Dedifferentiated amniotic fluid mesenchymal stem cell (primary cell): ENCODE measurements at regions not wholly inside any gene's neighbourhood (a gene's known extent, or its start where the extent isn't known, plus 50 kb on each side); places are given as distances from the start of the nearest gene placed in this dataset.

Experiments
- DNase-seq: peaks from one replicate; pipeline ENCODE4 v3.0.0-alpha.2; 2016; ENCODE audit errors: extremely low spot score

DNA sequence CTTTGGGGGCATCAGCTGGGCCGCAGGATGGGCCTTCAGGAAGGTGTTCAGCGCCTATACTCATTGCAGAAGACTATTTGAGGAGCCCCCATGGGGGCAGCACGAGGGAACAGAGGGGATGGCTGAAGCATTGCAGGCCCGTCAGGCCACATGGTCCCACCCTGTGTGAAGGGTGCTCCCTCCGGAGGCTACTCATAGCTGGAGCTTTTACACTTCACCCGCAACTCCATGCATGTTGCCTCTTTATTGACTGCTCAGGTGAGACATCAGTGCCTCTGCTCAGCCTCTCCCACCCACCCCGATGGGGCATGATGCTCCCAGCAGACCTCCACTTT is 1500.9 kb downstream of the TBC1D22A start:
- DNase-seq = no peak

DNA sequence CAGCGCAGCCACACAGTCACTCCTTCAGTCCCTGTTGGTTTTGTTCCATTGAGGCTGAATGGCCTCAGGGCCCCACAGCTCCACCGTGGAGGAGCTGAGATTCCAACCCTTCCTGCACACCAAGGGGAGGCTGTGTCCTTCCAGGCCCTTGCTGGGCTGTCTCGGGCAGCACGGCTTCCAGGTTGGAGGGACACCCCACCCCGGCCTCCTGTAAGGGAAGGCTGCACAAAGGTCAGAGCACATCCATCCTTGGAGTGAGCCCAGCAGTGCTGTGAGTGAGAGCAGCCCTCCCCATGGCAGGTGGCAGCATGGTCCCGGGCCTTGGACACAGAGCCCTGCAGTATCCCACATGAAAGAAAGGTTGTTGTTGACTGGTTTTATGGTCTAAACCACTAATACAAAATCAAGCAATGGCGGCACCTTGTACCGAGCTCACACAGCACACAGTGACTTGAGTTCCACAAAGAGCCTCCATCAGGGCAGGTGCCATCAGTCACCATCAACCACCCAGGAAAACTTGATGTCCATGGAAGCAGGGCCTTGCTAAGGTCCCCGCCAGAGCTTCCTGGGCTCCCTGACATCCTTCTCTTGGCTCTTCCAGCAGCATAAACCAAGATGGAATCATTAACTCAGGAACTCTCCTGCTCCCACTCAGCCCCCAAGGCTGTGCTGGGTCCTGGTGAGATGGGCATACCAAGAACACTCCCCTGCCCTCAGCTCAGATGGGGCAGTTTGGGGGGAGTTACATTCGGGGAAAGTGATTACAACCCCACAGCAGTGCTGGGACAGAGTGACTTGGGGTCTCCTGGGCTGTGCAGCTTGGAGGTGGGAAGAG is 1500.4 kb downstream of the TBC1D22A start:
- no peak for DNase-seq

DNA sequence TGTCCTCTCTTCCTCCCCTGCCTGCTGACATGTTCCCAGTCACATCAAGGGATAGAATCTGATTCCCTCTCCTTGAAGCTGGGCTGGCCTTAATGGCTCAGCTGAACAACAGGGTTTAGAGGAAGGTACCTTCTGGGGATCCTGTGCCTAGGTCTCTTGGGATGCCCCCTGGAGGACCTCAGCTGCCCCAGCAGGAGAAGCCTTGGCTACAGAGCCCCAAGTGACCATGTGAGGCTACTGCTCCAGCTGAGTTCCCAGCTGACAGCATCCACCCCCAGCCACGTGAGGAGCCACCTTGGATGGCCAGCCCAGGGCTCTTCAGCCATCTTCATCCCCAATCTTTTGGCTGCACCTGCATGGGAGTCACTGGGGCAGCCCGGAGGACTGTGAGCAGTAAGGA is 1499.3 kb downstream of the TBC1D22A start:
- DNase-seq = no peak

DNA sequence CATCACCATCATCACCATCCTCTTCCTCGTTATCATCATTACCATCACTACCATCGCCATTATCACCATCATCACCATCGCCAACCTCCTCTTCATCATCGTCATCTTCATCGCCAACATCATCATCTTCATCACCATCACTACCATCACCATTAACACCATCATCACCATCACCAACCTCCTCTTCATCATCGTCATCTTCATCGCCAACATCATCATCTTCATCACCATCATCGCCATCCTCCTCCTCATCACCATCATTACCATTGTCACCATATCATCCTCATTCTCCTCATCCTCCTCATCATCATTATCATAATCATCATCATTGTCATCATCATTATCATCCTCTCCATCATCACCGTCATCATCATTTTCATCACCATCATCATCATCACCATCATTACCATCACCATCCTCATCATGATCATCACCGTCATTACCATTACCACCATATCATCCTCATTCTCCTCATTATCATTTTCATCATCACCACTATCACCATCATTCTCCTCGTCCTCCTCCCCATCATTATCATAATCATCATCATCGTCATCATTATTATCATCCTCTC is 1498.7 kb downstream of the TBC1D22A start:
- no peak for DNase-seq

DNA sequence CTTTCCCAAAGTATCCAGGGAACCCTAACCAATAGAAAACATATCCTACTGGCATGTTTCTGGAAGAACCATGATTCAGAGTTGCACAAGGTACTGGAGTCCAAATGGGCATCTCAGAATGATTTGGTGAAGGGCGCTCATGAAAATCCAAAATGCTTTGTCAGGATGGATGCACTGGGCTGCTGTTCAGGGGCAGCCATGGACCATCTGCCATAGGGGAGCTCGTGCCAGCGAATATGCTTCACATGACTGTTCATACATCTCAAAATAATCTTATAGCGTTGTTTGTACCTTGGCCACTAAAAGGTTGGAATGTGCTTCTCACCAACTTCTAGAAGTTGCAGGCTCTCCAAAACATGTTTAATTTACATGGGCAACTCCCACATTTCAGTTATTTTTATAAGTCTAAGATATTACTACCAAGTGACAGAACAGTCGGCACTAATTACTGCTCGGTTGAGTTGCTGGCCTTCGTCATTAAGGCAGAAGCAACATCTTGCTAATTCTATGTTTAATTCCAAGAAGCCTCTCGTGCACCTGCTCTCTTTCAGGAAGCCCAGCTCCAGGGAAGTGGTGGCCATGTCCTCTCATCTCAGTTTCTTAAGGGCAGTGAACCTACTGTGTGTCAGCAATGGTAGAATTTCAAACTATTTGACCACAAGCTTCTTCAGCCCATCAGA is 1497.7 kb downstream of the TBC1D22A start:
- no peak for DNase-seq

DNA sequence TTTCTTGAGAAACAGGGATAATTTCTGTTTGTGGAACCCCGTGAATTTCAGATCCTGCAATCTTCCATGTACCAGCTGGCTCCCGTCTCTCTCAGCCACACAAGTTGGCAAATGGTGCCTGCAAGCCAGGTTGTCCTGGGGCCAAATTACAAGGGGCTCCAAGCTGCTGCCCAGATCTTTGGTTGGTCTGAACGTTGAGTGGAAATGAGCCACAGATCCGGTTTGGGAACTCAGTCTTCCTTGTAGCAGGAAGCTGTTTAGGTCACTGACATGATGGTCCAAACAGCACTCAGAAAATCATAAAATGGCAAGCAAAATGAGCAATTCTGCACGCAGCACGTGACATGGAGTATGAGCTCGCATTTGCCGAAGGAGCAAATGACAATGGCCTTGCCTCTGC is 1496.4 kb downstream of the TBC1D22A start:
- DNase-seq = no peak

DNA sequence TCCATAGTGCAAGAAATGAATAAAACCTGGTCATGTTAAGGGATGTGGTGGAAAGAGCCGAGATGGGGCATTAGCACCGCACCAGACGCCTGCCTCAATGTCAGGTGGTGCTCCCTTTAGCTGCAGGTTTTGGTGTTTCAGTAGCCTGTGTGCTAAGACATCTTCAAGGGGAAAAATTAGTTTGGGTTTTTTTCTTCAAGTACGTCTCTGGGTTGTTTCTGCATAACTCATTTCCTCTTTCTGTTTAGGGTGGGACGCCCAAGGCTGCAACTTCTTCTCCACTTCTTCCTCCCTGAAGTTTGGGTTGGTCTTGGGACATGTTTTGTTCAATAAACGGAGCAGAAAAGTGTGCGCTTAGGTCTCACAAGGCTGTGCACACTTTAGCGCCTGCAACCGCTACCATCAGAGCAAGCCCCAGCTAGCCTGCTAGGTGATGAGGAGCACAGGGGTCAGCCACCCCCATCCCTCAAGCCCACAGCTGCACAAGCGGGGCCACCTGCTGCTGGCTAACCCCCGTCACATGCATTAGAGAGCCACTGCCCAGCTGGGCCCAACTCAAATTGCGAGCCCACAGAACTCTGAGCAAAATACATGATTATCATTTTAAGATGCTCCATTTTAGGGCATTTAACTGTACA is 1495.7 kb downstream of the TBC1D22A start:
- no peak for DNase-seq

DNA sequence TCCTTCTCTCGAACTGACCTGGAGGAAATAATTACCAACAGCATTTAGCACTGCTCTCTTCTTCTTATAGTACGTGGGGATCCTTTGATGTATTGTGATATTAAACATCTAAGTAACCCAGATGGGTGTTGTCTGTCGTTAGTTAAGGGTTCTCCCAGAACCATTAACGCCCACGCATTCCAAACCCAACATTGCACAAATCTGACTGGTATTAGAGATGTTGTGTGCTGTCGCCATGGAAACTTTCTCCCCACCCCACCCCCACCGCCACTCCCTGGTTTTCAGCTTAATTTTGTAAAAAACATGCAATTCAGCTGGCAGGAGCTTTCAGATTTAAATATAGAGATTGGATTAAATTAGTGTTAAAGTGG is 1495.2 kb downstream of the TBC1D22A start:
- no peak for DNase-seq

DNA sequence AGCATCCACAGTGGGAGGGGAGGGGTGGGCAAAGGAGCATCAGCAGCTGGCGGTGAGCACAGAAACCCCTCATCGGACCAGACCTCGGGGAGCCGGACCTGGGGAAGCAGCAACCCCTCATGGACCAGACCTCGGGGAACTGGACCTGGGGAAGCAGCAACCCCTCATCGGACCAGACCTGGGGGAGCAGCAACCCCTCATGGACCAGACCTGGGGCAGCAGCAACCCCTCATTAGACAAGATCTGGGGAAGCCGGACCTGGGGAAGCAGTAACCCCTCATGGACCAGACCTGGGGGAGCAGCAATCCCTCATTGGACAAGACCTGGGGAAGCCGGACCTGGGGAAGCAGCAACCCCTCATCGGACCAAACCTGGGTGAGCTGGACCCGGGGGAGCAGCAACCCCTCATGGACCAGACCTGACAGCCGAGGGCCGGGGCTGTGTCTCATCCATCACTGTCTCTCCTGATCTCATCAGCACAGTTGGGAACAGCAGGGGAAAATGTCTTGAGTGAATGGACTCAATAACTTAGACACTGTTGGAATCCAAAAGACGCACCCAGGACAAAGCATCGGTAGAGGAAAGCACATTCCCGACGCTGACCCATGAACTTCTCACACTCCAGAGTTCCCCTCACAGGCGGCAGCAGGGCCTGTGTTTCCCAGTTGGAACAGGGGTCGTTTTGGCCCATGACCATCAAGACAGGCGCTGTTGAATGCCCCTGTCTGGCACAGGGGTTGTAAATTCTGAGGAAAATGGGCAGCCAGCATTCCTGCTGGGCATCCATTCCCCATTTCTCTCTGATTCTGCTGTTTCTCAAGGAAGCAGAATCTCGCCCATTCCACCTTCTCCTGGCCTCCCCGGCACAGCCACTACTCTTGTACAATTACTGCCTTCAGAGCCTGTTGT is 1494.6 kb downstream of the TBC1D22A start:
- DNase-seq = no peak

DNA sequence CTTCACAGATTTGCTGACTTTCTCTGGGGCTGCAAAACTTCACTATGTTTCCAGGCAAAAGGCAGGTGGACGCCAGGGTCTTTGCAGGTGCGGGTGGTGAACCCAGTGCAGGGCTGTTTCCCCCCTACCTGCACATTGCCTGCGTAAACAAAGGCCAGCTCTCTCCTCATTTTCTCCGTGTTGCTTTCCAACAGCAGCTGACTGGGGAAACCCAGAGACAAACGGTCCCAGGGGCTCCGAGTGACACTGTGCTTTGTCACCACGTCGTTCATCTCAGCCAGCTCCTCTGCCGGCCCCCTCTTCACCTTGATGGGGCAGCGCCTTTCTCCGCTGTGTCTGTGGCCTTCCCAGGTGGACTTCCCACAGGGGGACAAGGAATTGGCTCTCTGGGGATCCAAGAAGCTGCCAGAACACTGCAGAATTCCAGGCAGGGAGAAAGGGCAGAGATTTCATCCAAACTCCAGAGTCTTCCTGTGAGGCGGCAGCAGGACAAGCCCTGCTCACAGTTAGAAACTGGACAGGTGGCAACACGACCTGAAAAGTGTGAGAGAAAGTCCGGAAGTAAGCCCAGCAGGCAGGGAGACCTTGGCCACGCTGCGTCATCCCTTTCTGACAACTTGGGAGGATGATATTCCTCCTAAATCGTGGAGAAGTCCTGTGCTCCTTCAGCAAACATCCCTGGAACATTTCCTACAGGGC is 1493.7 kb downstream of the TBC1D22A start:
- DNase-seq = no peak

DNA sequence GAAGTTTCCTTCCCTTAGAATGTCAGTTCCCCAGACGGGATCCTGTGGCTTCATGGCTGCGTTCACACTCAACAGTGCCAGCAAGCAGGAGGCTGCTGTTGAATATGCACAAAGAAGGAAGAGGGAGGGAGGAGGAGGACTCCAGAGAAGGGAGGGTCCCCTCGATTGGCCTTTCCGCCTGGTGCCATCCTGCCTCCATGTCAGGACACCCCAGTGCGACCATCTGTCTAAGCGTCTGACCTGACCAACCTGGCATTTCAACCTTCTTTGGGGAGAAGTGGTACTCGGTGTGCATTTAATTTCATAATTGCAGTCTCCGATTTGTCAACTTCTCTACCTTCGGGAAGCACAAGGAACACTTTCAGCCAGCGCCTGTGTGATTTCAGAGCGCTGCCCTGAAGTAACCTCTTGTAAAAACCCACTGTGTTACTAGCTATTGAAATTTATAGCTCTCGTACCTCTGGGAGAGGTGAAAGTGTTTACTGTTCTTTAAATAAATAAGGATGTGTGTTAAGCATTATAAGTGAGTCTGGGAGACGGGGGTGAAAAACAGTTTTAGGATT is 1491.9 kb downstream of the TBC1D22A start:
- DNase-seq = no peak

DNA sequence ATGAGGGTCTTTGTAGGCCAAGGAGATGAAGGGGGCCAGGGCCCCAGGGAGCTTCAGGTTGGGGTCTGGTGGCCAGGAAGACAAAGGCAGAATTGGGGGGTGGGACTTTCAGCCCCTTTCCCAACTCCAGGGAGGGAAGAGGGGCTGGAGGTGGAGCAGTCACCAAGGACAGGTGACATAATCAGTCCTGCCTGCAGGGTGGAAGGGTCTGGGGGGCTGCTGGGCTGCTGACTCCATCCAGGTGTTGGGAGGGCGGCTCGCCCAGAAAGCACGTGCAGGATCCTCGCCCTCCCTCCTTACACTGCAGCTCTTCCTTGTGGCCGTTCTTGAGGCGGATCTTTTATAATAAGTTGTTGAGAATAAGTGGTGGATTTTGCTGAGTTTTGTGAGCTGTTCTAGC is 1491.1 kb downstream of the TBC1D22A start:
- no peak for DNase-seq

DNA sequence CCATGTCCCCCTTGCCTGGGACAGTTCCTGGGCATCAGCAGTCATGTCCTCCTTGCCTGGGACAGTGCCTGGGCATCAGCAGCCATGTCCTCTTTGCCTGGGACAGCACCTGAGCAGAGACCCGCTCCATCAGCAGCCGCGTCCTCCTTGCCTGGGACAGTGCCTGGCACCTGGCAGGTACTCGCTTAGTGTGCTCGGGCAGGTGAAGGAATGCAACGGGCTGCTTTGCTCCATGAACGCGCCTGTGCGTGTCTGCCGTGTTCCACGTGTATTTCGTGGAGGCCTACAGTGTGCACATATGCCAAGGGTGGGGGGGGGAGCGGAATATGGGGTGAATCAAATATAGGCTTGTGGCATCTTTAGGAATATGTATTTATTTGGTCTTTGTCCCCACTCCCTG is 1490.7 kb downstream of the TBC1D22A start:
- DNase-seq = no peak

DNA sequence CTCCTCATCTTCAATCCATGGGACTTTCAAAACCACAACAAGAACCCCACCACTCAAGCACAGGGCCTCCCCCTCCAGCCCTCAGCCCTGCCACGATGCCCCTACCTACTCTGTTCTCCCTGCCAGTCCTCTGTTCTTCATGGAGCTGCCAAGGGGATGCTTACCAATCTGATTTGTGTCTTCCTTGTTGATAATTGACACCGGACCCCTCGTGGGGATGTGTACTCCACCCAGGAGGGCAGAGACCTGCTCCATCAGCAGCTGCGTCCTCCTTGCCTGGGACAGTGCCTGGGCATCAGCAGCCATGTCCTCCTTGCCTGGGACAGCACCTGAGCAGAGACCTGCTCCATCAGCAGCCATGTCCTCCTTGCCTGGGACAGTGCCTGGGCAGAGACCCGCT is 1489.2 kb downstream of the TBC1D22A start:
- no peak for DNase-seq

DNA sequence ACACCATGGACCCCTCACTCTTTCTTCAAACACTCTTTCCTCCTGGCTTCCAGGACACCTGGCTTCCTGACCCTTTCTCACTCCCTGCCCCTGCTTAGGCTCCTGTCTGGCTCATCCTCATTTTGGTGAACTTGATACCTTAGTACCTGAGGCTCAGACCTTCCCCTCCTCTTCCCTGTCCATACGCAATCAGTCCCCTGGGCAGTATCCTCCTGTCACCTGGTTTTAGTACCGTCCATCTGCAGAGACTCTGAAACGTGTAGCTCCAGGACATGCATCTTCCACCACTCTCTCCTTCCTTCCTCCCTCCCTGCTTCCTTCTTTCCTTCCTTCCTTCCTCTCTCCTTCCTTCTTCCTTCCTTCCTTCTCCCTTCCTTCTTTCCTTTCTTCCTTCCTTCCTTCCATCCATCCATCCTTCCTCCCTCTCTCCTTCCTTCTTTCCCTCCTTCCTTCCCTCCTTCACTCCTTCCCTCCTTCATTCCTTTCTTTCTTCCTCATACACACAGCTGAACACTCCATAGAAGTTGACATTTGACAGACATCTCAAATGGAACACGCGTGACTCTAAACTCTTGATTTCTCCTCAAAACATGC is 1488.6 kb downstream of the TBC1D22A start:
- no peak for DNase-seq

DNA sequence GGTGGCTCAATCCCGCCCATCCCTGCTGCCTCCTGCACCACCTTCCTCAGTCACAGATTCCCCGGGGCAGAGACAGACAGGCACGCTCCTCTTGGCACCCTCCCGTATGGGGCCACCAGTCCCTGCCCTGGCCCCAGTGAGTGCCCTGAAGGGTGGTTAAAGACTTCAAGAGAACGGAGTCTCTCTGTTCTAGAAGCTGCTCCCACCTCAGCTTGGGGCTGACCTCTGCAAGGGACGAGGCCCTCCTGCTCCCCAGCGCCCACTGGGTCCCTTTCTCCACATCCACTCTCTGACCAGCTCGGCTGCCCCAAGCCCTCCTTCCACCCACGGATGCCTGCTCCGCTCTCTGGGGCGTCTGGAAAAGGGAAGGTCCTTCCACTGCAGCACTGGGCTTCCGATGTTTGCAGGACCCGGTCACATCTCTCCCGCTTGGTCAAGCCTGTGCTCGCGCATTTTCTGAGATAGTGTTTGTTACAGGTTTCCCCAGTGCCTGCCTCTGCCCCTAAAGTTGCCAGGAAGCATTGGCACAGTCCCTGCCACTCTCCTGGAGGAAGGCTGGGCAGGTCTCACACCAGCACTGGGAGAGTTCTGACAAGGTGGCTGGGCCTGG is 1487.9 kb downstream of the TBC1D22A start:
- DNase-seq = no peak

DNA sequence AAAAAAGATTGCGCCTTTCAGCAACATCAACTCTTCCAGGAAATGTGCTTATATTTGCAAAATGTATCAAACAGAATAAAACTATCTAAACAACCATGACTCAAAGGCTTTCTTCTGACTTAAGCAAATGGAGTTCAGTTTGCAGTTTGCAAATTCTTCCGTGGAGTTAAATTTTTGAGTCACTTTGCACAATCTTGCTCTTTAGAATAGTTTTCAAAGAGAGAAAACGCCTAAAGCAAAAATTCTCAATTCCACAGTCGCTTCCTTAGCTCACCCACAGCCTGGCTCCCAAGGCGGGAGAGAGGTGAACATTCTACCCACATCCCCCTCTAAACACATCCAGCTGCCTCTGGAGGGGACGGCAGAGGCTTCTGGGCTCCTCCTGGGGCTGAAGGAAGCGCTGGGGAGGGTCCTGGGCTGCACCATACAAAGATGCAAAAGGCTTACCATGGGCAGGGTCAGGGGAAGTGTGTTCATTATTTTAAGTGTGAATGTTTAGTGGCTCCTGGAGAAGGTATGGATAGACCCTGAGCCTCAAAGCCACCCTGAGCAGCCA is 1487.3 kb downstream of the TBC1D22A start:
- no peak for DNase-seq

DNA sequence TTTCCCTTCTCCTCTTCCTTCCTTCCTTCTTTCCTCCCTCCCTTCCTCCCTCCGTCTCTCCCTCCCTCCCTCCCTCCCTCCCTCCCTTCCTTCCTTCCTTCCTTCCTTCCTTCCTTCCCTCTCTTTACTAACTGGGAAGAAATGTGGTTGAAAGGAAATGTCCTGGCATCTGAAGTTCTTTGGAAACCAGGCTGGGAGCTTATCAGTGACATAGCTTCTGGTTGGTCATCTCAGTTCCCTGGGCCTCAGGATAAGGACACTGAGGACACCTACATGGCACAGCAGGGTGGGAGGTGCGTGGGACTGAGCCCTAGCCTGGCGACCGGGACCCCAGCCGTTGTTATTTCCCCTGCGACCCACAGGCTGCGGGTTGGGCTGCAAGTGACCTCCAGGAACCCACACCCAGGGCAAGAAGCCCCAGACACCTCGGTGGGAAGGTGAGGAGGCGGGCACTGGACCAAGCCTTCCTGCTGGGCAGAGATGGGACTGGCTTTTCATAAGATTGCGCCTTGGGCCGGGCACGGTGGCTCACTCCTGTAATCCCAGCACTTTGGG is 1486.5 kb downstream of the TBC1D22A start:
- DNase-seq = no peak

DNA sequence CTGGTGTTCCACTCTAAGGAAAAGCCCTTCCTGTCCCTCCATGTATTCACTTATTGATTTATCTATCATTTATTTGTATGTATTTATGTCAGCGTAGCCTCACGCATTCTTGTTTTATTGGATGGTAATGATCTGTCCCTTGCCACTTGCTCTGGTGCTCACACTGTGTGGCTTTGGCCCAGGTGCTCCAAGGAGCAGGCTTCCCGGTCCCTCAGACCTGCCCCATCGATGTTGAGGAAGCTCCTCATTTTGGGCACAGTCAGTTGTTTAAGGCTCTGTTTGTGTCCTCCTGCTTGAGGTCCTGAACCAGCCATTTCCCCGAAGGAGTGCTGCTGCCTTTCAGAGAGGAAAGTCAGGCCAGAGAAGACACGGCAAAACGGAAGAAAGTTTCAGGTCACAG is 1485.4 kb downstream of the TBC1D22A start:
- DNase-seq = no peak

DNA sequence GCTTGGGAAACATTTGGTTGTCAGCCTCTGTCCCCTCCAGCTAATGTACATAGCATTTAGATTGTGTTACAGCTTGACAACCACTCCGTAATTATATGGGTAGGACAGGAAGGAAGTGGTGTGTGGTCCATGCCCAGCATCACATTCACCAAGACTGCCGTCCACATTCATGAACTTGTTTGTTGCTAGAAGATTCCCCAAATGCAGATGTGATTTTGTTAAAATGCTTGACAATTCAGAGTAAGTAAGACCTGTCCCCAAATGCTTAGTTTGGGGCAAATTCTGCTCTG is 1482.7 kb downstream of the TBC1D22A start:
- DNase-seq = no peak
